ENCODE measurements at regions not wholly inside any gene's neighbourhood (a gene's known extent, or its start where the extent isn't known, plus 50 kb on each side); places are given as distances from the start of the nearest gene placed in this dataset.

DNA sequence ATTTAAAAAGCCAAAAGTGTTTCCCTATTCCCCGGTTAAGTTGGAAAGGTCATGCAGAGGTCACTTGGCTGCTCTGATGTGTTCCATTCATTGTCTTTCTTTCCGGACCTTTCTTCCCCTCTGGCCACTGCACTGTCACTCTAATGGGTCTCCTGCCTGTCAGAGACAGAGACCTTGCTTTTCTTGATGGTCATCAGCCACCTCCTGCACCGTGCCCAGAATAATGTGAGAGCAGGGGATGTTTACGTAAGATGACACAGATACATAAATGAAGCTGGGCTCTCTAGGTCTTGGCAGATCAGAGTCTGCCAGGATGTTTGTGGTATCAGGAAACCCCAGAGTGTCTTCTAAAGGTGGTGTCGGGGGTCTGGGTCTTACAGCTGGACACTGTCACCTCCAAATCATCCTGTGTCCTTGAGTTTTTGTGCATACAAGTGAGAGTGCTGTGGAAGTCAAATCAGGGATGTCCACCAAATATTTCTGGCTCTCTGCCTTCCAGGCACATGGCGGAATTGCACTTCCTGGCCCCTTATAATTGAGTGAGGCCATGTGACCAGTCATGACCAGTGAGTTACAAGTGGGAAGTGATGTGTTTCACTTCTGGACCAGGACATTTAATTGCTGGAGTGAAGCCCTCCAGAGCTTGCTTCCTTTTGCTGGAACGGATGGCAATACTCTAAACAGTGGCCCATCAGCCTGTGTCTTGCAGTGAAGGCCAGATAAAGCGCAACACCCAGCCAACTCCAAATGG, 130.6 kb upstream of the ATP6AP2 start:
- TF ChIP-seq, protein P1, sequence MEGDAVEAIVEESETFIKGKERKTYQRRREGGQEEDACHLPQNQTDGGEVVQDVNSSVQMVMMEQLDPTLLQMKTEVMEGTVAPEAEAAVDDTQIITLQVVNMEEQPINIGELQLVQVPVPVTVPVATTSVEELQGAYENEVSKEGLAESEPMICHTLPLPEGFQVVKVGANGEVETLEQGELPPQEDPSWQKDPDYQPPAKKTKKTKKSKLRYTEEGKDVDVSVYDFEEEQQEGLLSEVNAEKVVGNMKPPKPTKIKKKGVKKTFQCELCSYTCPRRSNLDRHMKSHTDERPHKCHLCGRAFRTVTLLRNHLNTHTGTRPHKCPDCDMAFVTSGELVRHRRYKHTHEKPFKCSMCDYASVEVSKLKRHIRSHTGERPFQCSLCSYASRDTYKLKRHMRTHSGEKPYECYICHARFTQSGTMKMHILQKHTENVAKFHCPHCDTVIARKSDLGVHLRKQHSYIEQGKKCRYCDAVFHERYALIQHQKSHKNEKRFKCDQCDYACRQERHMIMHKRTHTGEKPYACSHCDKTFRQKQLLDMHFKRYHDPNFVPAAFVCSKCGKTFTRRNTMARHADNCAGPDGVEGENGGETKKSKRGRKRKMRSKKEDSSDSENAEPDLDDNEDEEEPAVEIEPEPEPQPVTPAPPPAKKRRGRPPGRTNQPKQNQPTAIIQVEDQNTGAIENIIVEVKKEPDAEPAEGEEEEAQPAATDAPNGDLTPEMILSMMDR (IDR thresholded peaks at IDR 0.05; ENCODE audit: insufficient read depth, low read length, poor library complexity, severe bottlenecking) = no peak
- Histone ChIP-seq H3K36me3 (ENCODE audit: control insufficient read depth, insufficient read depth, low read length) (no peaks in the 10 kb centered on the region), H3K27me3 (replicated peaks; ENCODE audit: control insufficient read depth, insufficient read depth, low read length) (no peaks in the 10 kb centered on the region), H3K4me3 (replicated peaks; ENCODE audit: low read depth, low read length) (no peak overlapping the region)
- no peak for DNase-seq (ENCODE audit: extremely low read depth, insufficient read length)

GRCh38 chrX:40449396-40449795, 131.4 kb upstream of the ATP6AP2 start:
- Histone ChIP-seq H3K4me3 (replicated peaks; ENCODE audit: low read depth, low read length) (no peak overlapping the region), H3K27me3 (replicated peaks; ENCODE audit: control insufficient read depth, insufficient read depth, low read length) (no peaks in the 10 kb centered on the region), H3K36me3 (ENCODE audit: control insufficient read depth, insufficient read depth, low read length) (no peaks in the 10 kb centered on the region)
- TF ChIP-seq, protein P1 (IDR thresholded peaks at IDR 0.05; ENCODE audit: insufficient read depth, low read length, poor library complexity, severe bottlenecking) = no peak
- DNase-seq (ENCODE audit: extremely low read depth, insufficient read length) = no peak

GRCh38 chrX:40448793-40449192, 132.0 kb upstream of the ATP6AP2 start:
- Histone ChIP-seq H3K4me3 (replicated peaks; ENCODE audit: low read depth, low read length) (no peak overlapping the region), H3K27me3 (replicated peaks; ENCODE audit: control insufficient read depth, insufficient read depth, low read length) (no peaks in the 10 kb centered on the region), H3K36me3 (ENCODE audit: control insufficient read depth, insufficient read depth, low read length) (no peaks in the 10 kb centered on the region)
- TF ChIP-seq, protein P1 (IDR thresholded peaks at IDR 0.05; ENCODE audit: insufficient read depth, low read length, poor library complexity, severe bottlenecking) = no peak
- no peak for DNase-seq (ENCODE audit: extremely low read depth, insufficient read length)

DNA sequence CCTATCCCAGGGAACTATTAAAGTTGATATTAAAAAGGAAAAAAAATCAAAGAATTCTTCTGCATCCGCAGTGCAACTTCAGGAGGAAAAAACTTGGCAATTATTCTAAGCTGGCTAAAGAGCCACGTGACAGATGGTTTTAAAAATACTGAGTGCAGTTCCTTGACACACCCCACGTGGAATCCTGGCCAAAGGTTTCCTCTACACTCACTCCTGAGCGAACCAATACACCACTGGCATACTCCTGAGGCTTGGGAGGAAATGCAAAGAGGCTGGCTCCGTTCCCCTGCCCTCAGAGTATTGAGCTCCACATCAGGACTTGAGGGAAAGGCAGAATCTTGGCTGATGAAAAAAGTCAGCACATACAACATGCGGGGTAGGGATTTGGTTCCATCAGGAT, 133.8 kb upstream of the ATP6AP2 start:
- H3K4me3 ChIP-seq (replicated peaks; ENCODE audit: low read depth, low read length) = no peak overlapping the region
- no peaks in the 10 kb centered on the region for H3K36me3 ChIP-seq (ENCODE audit: control insufficient read depth, insufficient read depth, low read length)
- DNase-seq (ENCODE audit: extremely low read depth, insufficient read length) = no peak
- TF ChIP-seq, protein P1 (IDR thresholded peaks at IDR 0.05; ENCODE audit: insufficient read depth, low read length, poor library complexity, severe bottlenecking) = no peak
- no peaks in the 10 kb centered on the region for H3K27me3 ChIP-seq (replicated peaks; ENCODE audit: control insufficient read depth, insufficient read depth, low read length)

- Histone ChIP-seq H3K36me3 (ENCODE audit: control insufficient read depth, insufficient read depth, low read length) (no peaks in the 10 kb centered on the region), H3K4me3 (replicated peaks; ENCODE audit: low read depth, low read length) (no peak overlapping the region), H3K27me3 (replicated peaks; ENCODE audit: control insufficient read depth, insufficient read depth, low read length) (no peaks in the 10 kb centered on the region)
- DNase-seq (ENCODE audit: extremely low read depth, insufficient read length) = no peak
- TF ChIP-seq, protein P1 (IDR thresholded peaks at IDR 0.05; ENCODE audit: insufficient read depth, low read length, poor library complexity, severe bottlenecking) = no peak
These were observed 135.1 kb upstream of the ATP6AP2 start for GRCh38 chrX:40445691-40446090.

Data from GM06990 (cell line).